Activated T-helper 2 cell treated with anti-CD3 and anti-CD28 coated beads, Interferon-gamma antibody, Interleukin-2, Interleukin-4, amounts not matched to agents 10 μg/mL and 5 μg/mL and 100 μg/mL, durations not matched to agents 14 hours and 24 hours and 36 hours (primary cell): ENCODE measurements at regions not wholly inside any gene's neighbourhood (a gene's known extent, or its start where the extent isn't known, plus 50 kb on each side); places are given as distances from the start of the nearest gene placed in this dataset.
"Not testable (repeated sequence)": the region's sequence is repeated elsewhere in the genome, so short reads cannot be mapped to it uniquely, and the experiment has no call there.

Experiments used
- DNase-seq: peaks from one replicate; pipeline ENCODE4 v3.0.0; 2021; ENCODE audit warnings: low spot score
- H3K27ac Mint-ChIP-seq: one replicate; pipeline ENCODE4 v1.8.0; 2021; ENCODE audit warnings: mixed read lengths
- H3K27me3 Mint-ChIP-seq: one replicate; pipeline ENCODE4 v1.8.0; 2021; ENCODE audit warnings: low read depth, mixed read lengths
- H3K36me3 Mint-ChIP-seq: one replicate; pipeline ENCODE4 v1.8.0; 2021; ENCODE audit warnings: low read depth, mixed read lengths
- H3K4me1 Mint-ChIP-seq: one replicate; pipeline ENCODE4 v1.8.0; 2021; ENCODE audit warnings: low read depth, mixed read lengths
- H3K4me3 Mint-ChIP-seq: one replicate; pipeline ENCODE4 v1.8.0; 2021; ENCODE audit warnings: low read depth, mild to moderate bottlenecking, moderate library complexity, mixed read lengths
- H3K9me3 Mint-ChIP-seq: one replicate; pipeline ENCODE4 v1.8.0; 2021; ENCODE audit warnings: mixed read lengths
- intact Hi-C: fragments of 100-400 bp; cut with micrococcal nuclease; formaldehyde crosslinking; loops from one replicate; pipeline ENCODE4 v1.15.1; 2023

- H3K9me3 Mint-ChIP-seq, result peaks cover 25% of the 10 kb centered on the region
- DNase-seq, result no peak
- no peaks in the 10 kb centered on the region for H3K36me3 Mint-ChIP-seq
- H3K4me3 Mint-ChIP-seq, result no peak overlapping the region
- intact Hi-C loops, result no loop called here
- H3K4me1 Mint-ChIP-seq, result no peaks in the 10 kb centered on the region
- no peaks in the 10 kb centered on the region for H3K27me3 Mint-ChIP-seq
- H3K27ac Mint-ChIP-seq, result no peak overlapping the region
Observed at GRCh38 chr4:188403272-188403671, 264.0 kb downstream of the TRIML1 start.

- H3K4me1 Mint-ChIP-seq, H3K4me3 Mint-ChIP-seq, intact Hi-C loops, DNase-seq, H3K27me3 Mint-ChIP-seq, H3K36me3 Mint-ChIP-seq, H3K27ac Mint-ChIP-seq: not testable (repeated sequence)
- H3K9me3 Mint-ChIP-seq, result peaks cover 25% of the 10 kb centered on the region
Observed at GRCh38 chr4:188405071-188405835, 266.0 kb downstream of the TRIML1 start.

- intact Hi-C loops, result no loop called here
- Mint-ChIP-seq H3K36me3 (no peaks in the 10 kb centered on the region), H3K27ac (no peak overlapping the region), H3K27me3 (no peaks in the 10 kb centered on the region), H3K4me1 (no peaks in the 10 kb centered on the region), H3K4me3 (no peak overlapping the region), H3K9me3 (peaks cover 36% of the 10 kb centered on the region)
- DNase-seq, result no peak
Observed at GRCh38 chr4:188408244-188409030, 269.2 kb downstream of the TRIML1 start.

DNA sequence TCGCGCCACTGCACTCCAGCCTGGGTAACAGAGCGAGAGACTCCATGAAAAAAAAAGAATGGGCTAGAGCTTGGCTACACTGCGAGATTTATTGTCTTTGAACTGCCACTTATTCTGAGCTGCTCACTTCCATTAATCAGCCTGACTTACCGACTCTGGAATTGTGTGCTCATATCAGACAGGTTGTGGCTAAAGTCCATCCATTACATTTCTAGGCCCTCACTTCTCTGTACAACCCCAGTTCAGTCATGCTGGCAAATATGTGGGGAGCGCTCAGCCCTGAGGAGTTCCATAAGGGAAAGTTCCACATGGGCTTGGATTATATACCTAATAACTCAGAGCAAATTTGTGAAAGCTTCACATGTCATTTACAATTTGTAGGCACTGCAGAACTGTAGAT, 270.6 kb downstream of the TRIML1 start:
- H3K4me3 Mint-ChIP-seq, result no peak overlapping the region
- no peaks in the 10 kb centered on the region for H3K4me1 Mint-ChIP-seq
- peaks cover 25% of the 10 kb centered on the region for H3K9me3 Mint-ChIP-seq
- no peaks in the 10 kb centered on the region for H3K36me3 Mint-ChIP-seq
- DNase-seq, result no peak
- intact Hi-C loops, result no loop called here
- H3K27ac Mint-ChIP-seq, result no peak overlapping the region
- H3K27me3 Mint-ChIP-seq, result no peaks in the 10 kb centered on the region

DNA sequence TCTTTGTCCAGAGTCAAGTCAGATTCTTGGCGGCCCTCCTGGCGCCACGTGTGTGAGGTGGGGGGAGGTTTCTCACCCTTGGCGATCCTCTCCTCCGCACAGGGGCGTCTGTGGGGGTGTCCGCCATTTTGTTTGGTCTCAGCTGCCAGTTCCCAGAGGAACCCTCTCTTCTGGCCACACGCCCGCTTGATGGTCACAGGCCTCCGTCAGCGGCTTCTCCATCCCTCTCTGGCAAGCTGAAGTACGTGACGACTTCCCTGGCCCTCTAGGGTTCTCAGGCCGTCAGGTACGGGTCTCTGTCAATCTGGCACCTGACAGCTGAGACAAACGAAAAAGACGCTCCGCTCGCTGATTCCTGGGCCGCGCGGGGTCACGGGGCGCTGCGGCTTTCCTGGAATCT, 272.6 kb downstream of the TRIML1 start:
- no peaks in the 10 kb centered on the region for H3K4me1 Mint-ChIP-seq
- peaks cover 39% of the 10 kb centered on the region for H3K9me3 Mint-ChIP-seq
- no peak overlapping the region for H3K27ac Mint-ChIP-seq
- intact Hi-C loops, result no loop called here
- no peaks in the 10 kb centered on the region for H3K36me3 Mint-ChIP-seq
- H3K27me3 Mint-ChIP-seq, result no peaks in the 10 kb centered on the region
- no peak overlapping the region for H3K4me3 Mint-ChIP-seq
- DNase-seq, result no peak

GRCh38 chr4:188412499-188412898, 273.3 kb downstream of the TRIML1 start:
- Mint-ChIP-seq H3K9me3 (peaks cover 39% of the 10 kb centered on the region), H3K27ac (no peak overlapping the region), H3K27me3 (no peaks in the 10 kb centered on the region), H3K4me3 (no peak overlapping the region), H3K4me1 (no peaks in the 10 kb centered on the region), H3K36me3 (no peaks in the 10 kb centered on the region)
- intact Hi-C loops, result no loop called here
- DNase-seq, result no peak

GRCh38 chr4:188414441-188414840, 275.2 kb downstream of the TRIML1 start:
- Mint-ChIP-seq H3K4me3 (no peak overlapping the region), H3K27me3 (no peaks in the 10 kb centered on the region), H3K4me1 (no peaks in the 10 kb centered on the region), H3K27ac (no peak overlapping the region), H3K9me3 (peaks cover 35% of the 10 kb centered on the region), H3K36me3 (no peaks in the 10 kb centered on the region)
- DNase-seq, result no peak
- intact Hi-C loops, result no loop called here

GRCh38 chr4:188417181-188417580, 277.9 kb downstream of the TRIML1 start:
- Mint-ChIP-seq H3K36me3 (no peaks in the 10 kb centered on the region), H3K27ac (no peak overlapping the region), H3K9me3 (peaks cover 28% of the 10 kb centered on the region), H3K4me3 (no peak overlapping the region), H3K4me1 (no peaks in the 10 kb centered on the region), H3K27me3 (no peaks in the 10 kb centered on the region)
- intact Hi-C loops, result no loop called here
- DNase-seq, result no peak

DNA sequence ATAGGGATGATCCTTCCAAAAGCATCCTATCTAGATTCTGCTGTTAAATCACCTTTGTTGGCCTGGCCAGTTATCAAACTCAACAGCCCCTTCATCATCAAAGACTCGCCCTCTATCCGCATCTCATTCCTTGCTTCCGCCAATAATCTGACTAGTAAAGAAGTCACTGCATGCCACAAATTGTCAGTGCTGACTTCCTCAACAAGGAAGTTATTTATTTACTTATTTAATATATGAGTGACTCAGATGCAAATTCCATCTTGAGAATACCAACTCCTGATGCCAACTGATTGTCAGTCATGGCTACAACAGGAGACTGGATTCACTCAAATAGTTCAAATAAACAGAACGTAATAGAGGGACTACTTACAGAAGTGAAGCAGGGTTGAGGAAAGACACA, 283.8 kb downstream of the TRIML1 start:
- Mint-ChIP-seq H3K4me1 (no peaks in the 10 kb centered on the region), H3K36me3 (no peaks in the 10 kb centered on the region), H3K27ac (no peak overlapping the region), H3K9me3 (peaks cover 8% of the 10 kb centered on the region), H3K27me3 (no peaks in the 10 kb centered on the region), H3K4me3 (no peak overlapping the region)
- intact Hi-C loops, result no loop called here
- no peak for DNase-seq

DNA sequence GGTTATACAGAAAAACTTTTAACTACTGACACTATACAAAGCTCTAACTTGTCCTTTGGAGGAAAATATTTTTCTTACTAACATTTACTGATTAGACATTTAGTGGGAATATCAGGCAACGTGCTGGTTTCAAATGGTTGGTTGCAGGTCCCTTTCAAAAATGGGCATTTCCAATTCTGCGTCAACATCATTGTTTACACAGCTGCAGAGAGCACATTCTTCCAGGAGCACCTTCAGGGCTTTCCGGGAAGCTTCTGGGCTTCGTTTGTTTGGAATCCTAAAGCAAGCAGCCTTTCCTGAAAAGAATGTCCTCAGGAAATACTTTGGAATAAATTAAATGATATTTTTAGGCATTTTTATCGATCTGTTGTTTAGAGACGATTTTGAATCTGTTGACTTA, 289.7 kb downstream of the TRIML1 start:
- DNase-seq, result no peak
- Mint-ChIP-seq H3K9me3 (peaks cover 20% of the 10 kb centered on the region), H3K36me3 (no peaks in the 10 kb centered on the region), H3K27me3 (no peaks in the 10 kb centered on the region), H3K4me1 (no peaks in the 10 kb centered on the region), H3K27ac (no peak overlapping the region), H3K4me3 (no peak overlapping the region)
- intact Hi-C loops, result no loop called here

DNA sequence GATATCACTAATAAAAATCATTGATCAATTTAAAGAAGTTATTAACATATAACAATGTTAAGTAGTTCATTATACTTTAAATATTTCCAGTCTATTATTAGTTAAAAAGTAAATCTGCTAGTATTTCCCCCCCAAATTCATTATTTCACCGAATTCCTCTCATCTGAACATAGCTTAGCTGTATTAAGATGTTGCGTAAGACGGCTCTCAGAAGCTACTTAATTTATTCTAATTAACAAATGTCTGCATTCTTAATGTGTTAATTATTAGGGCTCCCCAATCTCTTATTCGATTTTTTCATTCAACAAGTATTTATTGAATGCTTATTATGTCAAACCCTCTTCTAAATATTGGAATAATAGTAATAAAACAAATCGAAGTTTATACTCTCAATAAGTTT, 290.7 kb downstream of the TRIML1 start:
- no peaks in the 10 kb centered on the region for H3K4me1 Mint-ChIP-seq
- no peaks in the 10 kb centered on the region for H3K27me3 Mint-ChIP-seq
- intact Hi-C loops, result no loop called here
- H3K9me3 Mint-ChIP-seq, result peaks cover 27% of the 10 kb centered on the region
- no peaks in the 10 kb centered on the region for H3K36me3 Mint-ChIP-seq
- no peak overlapping the region for H3K4me3 Mint-ChIP-seq
- no peak overlapping the region for H3K27ac Mint-ChIP-seq
- DNase-seq, result no peak

DNA sequence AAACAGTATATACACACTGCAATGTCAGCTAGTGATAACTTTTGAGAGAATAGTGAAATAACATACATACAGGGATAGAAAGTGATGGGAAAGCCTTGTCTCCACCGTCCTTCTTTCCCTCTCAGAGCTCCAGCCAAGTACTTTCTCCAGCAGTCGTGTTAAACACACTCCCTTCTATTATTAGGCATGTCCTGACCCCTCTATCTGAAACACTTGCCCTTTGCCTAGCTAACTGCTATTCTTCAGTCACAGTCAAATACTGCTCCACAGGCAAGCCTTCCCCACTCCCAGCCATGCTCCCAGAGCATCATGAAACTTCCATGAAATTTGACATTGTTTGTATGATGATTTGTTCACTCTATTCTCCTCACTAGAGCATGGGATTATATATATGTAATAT, 291.1 kb downstream of the TRIML1 start:
- no peaks in the 10 kb centered on the region for H3K4me1 Mint-ChIP-seq
- no peak overlapping the region for H3K4me3 Mint-ChIP-seq
- H3K27ac Mint-ChIP-seq, result no peak overlapping the region
- no peaks in the 10 kb centered on the region for H3K36me3 Mint-ChIP-seq
- no peaks in the 10 kb centered on the region for H3K27me3 Mint-ChIP-seq
- peaks cover 27% of the 10 kb centered on the region for H3K9me3 Mint-ChIP-seq
- DNase-seq, result no peak
- intact Hi-C loops, result no loop called here

DNA sequence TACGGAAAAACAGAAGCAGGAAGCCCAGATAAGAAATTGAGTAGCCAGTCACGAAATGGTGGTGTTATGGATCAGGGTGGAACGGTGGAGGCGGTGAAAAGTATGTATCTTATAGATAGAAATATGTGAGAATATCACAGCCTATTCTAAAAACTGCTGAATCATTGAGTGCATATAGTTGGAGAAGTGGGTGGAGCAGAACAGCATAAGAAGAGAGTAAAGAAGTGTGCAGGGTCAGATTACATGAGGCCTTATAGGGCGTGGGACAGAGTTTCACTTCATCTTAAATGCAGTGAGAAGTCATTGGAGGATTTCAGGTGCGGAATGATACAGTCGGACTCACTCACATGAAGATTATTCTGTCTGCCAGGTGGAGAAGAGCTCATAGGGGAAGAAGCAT, 293.1 kb downstream of the TRIML1 start:
- intact Hi-C loops, result no loop called here
- H3K4me1 Mint-ChIP-seq, result no peaks in the 10 kb centered on the region
- no peaks in the 10 kb centered on the region for H3K27me3 Mint-ChIP-seq
- H3K27ac Mint-ChIP-seq, result no peak overlapping the region
- no peaks in the 10 kb centered on the region for H3K36me3 Mint-ChIP-seq
- H3K9me3 Mint-ChIP-seq, result peaks cover 27% of the 10 kb centered on the region
- H3K4me3 Mint-ChIP-seq, result no peak overlapping the region
- DNase-seq, result no peak
